Neutrophil (primary cell): ENCODE measurements at regions not wholly inside any gene's neighbourhood (a gene's known extent, or its start where the extent isn't known, plus 50 kb on each side); places are given as distances from the start of the nearest gene placed in this dataset.
"Not testable (repeated sequence)": the region's sequence is repeated elsewhere in the genome, so short reads cannot be mapped to it uniquely, and the experiment has no call there.

Experiments
- H3K27ac ChIP-seq: fragments of 200-600 bp; sonication (generic); 2 replicates; pipeline ENCODE4 v1.5.1; 2016; ENCODE audit warnings: mild to moderate bottlenecking, moderate library complexity
- H3K27me3 ChIP-seq: fragments of 200-600 bp; sonication (generic); 2 replicates; pipeline ENCODE4 v1.6.0; 2016; ENCODE audit warnings: mild to moderate bottlenecking
- H3K36me3 ChIP-seq: fragments of 200-600 bp; sonication (generic); 2 replicates; pipeline ENCODE4 v1.5.1; 2017
- H3K4me1 ChIP-seq, 2 experiments: fragments of 200-600 bp in 1 of 2; sonication (generic) in 1 of 2; 1 replicate in 1 of 2; 2 replicates in 1 of 2; pipeline versions ENCODE4 v1.5.1 to v1.6.1; 2013 to 2016; ENCODE audit warnings: low read depth in 1 of 2, low read length in 1 of 2, mild to moderate bottlenecking in 1 of 2, moderate library complexity in 1 of 2; ENCODE audit not compliant: control insufficient read depth in 1 of 2, insufficient read depth in 1 of 2
- H3K4me3 ChIP-seq, 2 experiments: fragments of 200-600 bp in 1 of 2; sonication (generic) in 1 of 2; 1 replicate in 1 of 2; 2 replicates in 1 of 2; pipeline ENCODE4 v1.5.1; 2013 to 2016; ENCODE audit warnings: low read depth in 1 of 2, low read length in 1 of 2, mild to moderate bottlenecking in 1 of 2, moderate library complexity in 1 of 2
- H3K9me3 ChIP-seq: fragments of 200-600 bp; sonication (generic); 2 replicates; pipeline ENCODE4 v1.5.1; 2016
- CTCF ChIP-seq: fragments of 200-600 bp; sonication (generic); IDR thresholded peaks from 2 replicates; pipeline ENCODE4 v1.5.1; 2016; ENCODE audit warnings: antibody characterized with exemption

- H3K27me3 ChIP-seq = peaks cover 29% of the 10 kb centered on the region
- no peak overlapping the region for H3K27ac ChIP-seq
- TF ChIP-seq CTCF = no peak
- H3K4me3 ChIP-seq = no peak overlapping the region
- peaks cover 22 to 30% of the 10 kb centered on the region in 2 experiments for H3K4me1 ChIP-seq
- no peaks in the 10 kb centered on the region for H3K9me3 ChIP-seq
- no peaks in the 10 kb centered on the region for H3K36me3 ChIP-seq
These were observed 95.4 kb upstream of the ERRFI1 start for GRCh38 chr1:8121261-8122159.

- no peak overlapping the region for H3K27ac ChIP-seq
- H3K36me3 ChIP-seq = no peaks in the 10 kb centered on the region
- peaks cover 29% of the 10 kb centered on the region for H3K27me3 ChIP-seq
- no peaks in the 10 kb centered on the region for H3K9me3 ChIP-seq
- no peak overlapping the region for H3K4me3 ChIP-seq
- TF ChIP-seq CTCF = no peak
- H3K4me1 ChIP-seq = peaks cover 22 to 30% of the 10 kb centered on the region in 2 experiments
These were observed 94.7 kb upstream of the ERRFI1 start for GRCh38 chr1:8120693-8121260.

- H3K9me3 ChIP-seq, H3K27ac ChIP-seq, H3K4me3 ChIP-seq, H3K36me3 ChIP-seq: not testable (repeated sequence)
- Histone ChIP-seq H3K27me3 (peaks cover 31% of the 10 kb centered on the region), H3K4me1 (peaks cover 16 to 22% of the 10 kb centered on the region in 2 experiments)
These were observed 92.6 kb upstream of the ERRFI1 start for GRCh38 chr1:8118736-8119135.

- Histone ChIP-seq H3K27ac (no peak overlapping the region), H3K27me3 (peaks cover 26% of the 10 kb centered on the region), H3K9me3 (no peaks in the 10 kb centered on the region), H3K4me1 (peaks cover 16 to 22% of the 10 kb centered on the region in 2 experiments), H3K36me3 (no peaks in the 10 kb centered on the region), H3K4me3 (no peak overlapping the region)
- TF ChIP-seq CTCF = no peak
These were observed 91.9 kb upstream of the ERRFI1 start for GRCh38 chr1:8118031-8118451.

GRCh38 chr1:8116894-8117264 lies 90.8 kb upstream of the ERRFI1 start:
- no peak overlapping the region for H3K4me3 ChIP-seq
- H3K4me1 ChIP-seq = peaks cover 16 to 20% of the 10 kb centered on the region in 2 experiments
- no peak overlapping the region for H3K27ac ChIP-seq
- H3K27me3 ChIP-seq = peaks cover 14% of the 10 kb centered on the region
- H3K9me3 ChIP-seq = no peaks in the 10 kb centered on the region
- H3K36me3 ChIP-seq = no peaks in the 10 kb centered on the region
- no peak for TF ChIP-seq CTCF

- Histone ChIP-seq H3K4me3 (no peak overlapping the region), H3K9me3 (no peaks in the 10 kb centered on the region), H3K4me1 (peaks cover 7 to 9% of the 10 kb centered on the region in 2 experiments), H3K27ac (no peak overlapping the region), H3K36me3 (no peaks in the 10 kb centered on the region), H3K27me3 (peaks cover 3% of the 10 kb centered on the region)
- no peak for TF ChIP-seq CTCF
These were observed 89.7 kb upstream of the ERRFI1 start for GRCh38 chr1:8115769-8116167.
